NCI-H187 (cell line): ENCODE measurements at regions not wholly inside any gene's neighbourhood (a gene's known extent, or its start where the extent isn't known, plus 50 kb on each side); places are given as distances from the start of the nearest gene placed in this dataset.
"Not testable (repeated sequence)": the region's sequence is repeated elsewhere in the genome, so short reads cannot be mapped to it uniquely, and the experiment has no call there.

Experiments used
- DNase-seq, 2 experiments: peaks; one replicate each; lab custom pipeline; 2025; lab: John Stamatoyannopoulos, UW

DNA sequence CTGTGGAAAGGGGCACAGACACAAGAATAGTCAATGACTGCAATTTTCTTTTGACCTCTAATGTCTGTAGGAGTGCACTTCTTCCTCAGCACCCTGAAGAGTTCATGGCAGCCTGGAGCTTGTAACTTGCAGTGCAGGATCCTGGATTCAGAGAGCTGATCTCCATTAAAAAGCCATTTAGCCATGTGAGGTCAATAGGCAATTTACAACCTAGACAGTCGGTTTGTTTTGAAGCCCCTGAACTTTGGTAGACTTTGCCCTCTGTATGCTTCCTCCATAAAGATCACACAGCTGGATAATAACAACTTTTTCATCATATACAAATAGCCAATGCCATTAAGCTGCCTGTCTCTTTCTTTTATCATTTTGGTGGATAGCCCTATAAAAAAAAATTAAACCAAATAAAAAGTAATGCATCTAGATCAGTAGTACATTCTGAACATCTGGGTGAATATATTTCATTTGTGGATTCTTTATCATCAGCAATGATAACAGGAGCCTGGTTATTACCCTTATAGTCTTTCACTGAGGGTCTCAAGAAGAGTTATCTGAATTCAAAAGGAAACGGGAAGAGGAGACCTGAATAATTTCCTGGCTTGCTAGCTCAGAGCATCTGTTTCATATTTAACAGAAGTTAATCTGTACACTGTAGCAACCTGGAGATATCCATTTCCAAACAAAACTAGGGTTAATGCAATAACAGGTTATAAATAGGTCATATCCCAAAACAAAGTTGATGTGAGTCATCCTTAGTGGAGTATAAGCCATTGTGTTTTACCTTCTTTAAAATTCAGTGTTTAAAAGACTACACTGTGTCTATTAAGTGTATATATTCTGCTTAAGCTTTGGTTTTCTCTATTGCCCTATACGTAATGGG, 193.8 kb upstream of the ACTBL2 start:
- DNase-seq = no peak

DNA sequence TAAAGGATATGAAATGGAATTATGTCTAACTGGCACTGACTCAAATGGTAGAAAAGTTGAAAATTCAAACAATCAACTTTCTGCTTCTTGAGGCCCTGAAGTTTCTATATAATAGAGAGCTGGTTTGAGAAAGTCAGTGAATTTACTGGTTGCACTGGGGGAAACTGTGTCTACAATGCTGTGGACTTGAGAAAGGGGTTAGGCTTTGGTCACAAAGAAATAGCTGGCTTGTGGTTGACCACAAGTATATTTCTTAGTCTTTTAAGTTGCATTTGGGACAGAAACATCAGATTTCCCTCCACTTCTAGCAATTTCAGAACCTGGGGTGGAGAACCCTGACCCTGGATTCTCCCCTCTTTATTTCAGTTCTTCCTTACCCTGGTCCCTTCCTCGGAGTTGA, 192.6 kb upstream of the ACTBL2 start:
- DNase-seq = no peak

DNA sequence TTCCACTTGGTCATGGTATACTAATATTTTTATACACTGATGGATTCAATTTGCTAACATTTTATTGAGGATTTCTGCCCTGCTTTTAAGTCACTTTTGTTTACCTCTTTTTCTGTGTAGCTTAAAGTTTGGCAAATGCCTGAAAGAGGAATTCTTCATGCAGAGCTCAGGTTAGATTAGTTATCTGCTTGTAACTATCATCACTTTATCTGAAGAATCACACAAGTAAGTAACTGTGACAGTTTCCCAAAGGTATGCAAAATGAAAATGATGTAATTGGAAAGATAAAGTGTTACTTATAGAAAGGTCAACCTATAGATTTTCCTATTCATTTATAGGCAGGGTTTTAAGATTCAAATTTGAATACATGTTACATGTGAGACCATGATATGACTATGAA, 188.8 kb upstream of the ACTBL2 start:
- DNase-seq = no peak

DNA sequence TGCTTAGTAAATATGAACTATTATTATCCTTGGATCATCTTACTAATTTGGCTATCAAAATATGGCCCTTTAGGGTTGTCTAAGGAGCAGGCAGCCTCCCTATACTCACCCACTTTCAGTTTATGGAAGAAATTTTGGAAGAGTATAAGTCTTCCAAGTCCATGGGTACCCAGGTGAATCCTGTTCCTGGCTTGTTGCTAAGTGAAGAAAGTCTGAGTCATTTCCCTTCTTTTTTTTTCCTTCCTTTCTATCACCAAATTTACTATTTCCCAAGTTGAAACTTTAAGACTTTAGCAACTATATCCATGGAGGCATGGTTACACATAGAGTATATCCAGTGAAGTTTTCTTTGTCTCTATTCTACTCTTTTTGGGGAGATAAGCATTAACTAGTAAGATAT, 184.0 kb upstream of the ACTBL2 start:
- DNase-seq = no peak

DNA sequence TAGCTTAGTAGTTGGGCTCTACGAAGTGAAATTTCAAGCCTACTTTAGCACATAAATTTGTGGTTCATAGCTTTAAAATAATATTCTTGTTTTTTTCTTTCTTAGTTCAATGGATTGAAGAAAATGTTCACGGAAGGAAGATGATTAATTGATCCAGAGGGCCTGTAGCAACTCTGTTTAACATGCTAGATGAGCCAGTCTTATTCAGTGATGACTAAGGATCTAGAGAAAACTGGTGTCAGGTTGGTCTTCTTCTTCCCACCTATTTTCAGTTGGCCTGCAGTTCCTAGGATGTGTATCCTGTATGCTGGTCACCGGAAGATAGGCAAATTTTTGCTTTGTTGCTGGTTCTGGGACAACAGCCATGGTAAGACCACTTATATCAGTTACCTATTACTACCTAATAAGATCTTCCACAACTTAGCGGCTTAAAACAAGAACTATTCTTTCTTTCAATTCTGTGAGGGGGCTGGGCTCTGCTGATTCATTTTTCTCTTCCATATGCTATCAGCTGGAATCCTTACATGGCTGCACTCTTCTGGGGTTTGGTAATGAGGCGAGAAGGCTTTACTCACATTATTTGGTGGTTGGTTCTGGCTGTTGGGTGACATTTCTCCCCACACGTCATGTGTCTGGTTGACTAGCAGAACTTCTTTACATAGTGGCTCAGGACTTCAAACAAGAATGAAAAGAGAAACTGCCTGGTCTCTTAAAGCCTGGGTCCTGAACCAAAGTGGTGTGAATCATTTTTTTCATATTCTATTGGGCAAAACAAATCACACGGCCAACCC, 182.7 kb upstream of the ACTBL2 start:
- no peak for DNase-seq

DNA sequence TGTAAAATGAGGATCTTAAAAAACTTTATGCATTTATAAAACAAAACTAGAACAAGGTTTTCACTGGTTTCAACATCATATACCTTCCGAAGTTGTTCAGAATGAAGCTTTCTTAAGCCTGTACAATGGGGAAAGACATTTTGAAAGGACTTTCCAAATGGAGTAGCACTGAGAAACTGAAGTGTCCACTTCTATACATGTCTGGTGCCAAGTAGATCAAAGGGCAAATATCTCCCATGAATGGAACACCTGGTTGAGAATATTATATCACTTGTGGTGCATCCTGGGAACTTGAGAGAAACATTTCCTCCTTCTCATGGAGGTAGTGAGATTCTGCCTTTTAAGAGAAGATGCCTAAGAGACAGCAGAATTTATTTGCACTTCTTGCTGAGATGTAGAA, 182.1 kb upstream of the ACTBL2 start:
- DNase-seq = no peak

DNA sequence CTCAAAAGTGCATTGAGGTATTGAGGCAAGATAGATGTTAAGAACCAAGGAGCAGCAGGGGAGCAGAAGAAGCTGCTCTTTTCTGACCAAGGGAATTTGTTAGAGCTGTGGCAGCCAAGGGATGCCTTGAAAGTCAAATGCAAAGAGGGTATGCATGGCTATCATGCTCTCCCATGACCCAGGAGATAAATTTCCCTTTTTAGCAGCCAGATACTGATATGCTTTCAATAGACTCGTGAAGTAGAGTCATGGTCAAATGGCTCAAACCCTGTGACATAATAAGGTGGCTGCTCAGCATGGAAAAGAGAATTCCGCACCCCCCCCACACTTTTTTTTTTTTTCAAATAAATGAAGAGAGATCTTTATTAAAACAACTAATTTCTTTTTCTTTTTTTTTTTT, 180.9 kb upstream of the ACTBL2 start:
- DNase-seq = no peak

DNA sequence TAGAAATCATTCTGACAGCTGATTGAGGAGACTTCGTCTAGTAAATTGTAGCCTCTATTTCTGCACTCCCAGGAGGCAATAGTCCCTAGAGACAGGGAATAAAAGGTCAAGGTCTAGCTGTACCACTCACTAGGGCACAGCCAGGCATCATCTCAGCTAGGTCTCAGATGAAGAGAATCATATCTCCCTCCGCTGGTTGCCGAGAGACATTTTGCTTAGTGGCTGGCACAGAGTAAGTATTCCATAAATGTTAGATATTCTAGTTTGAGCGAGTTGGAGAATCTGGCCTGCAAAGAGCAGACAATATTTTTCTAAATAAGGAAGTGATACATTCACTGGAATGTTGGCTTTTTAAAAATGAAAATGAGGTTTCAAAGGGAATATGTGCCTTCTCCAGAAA, 180.4 kb upstream of the ACTBL2 start:
- DNase-seq = no peak

DNA sequence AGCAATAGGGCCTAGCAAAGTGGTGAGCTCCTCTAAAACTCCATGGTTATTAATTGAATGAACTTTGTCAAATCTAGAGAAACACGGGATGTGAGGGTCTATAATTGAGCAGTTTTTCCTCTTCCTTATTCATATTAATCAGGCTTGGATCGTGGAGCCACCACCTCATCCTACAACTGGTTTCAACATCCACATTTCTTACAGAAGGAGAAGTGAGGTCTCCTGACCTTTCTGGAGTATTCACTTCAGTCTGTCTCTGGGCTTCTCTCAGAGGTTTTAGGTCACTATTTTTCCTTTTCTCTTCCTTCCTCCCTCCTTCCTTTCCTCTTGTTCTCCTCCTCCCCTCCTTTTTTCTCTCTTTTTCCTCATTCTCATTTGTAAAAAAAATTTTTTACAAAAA, 177.3 kb upstream of the ACTBL2 start:
- no peak for DNase-seq

DNA sequence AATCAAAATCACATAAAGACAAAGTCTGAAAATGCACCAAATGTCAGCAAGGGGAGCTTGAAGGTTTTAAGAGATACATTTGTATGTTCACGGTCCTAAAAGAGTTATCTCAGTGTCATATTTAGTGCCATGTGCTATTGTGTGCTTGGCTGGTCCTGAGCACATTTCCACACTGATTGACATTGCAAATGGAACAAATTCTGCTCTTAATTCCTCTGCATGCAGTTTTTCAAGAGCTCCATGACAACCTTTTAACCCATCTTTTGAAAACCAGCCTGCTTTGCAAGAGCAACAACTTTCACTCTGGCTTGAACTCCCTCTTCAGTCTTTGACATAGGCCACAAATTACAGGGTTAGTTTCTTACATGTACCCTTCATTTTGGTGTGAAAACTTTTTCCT, 175.4 kb upstream of the ACTBL2 start:
- no peak for DNase-seq

DNA sequence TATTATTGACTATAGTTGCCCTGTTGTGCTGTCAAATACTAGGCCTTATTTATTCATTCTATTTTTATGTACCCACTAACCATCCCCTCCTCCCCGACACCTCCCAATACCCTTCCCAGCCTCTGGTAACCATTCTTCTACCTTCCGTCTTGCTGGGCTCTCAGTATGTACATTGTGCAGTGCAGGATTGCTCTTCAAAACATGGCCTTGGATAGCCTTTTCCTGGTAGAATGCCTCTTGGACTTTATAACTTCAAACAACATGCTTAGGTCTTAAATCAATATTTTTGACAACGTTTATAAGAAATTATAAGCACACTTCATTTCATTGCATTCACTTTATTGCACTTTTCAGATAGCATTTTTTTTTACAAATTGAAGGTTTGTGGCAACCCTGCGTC, 172.6 kb upstream of the ACTBL2 start:
- no peak for DNase-seq

DNA sequence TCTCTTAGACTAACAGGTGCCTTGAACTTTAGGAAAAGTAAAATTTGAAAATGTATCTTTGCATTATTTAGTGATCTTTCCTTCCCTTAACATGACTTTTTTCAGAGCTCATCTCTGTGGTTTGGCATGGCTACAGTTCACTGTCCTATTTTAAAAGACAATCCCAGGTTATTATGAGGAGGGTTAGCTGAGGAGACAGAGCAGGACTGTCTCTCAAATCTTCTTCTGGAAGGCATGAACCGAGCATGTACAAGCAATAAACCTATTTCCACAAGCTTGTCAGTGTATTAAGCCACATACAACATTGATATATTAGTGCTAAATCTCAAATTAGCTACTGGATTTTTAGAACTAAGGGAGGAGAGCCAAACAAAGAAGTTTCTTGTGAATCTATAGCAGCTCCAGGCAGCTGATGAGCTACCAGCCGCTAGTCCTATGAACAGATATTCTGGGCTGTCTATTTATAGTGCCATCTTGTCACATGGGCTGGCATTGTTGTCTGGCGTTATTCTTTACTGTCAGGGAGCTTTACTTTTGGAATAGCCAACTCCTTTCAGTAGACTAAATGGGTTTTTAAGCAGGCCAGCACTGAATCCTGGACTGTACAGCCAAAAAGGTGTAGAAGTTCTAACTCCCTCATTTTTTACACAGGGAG, 171.2 kb upstream of the ACTBL2 start:
- DNase-seq = no peak

DNA sequence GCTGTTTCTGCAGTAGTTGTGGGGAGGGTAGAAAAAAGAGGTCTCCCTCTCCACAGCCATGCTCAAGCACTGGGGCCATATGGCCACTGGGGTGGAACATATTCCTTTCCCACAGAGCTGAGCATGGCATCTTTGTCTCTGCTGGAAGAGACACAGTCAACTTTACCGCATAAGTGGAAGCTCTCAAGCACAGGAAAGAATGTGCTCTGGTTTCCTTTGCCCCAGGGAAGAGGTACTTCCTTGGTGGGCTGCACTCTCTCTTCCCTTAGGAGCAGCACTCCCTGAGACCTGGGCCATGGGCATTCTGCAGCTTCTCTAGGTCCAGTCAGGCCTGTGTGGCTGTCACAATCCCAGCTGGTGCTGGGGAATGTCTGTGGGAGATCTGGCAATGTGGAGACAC, 168.5 kb upstream of the ACTBL2 start:
- no peak for DNase-seq

DNA sequence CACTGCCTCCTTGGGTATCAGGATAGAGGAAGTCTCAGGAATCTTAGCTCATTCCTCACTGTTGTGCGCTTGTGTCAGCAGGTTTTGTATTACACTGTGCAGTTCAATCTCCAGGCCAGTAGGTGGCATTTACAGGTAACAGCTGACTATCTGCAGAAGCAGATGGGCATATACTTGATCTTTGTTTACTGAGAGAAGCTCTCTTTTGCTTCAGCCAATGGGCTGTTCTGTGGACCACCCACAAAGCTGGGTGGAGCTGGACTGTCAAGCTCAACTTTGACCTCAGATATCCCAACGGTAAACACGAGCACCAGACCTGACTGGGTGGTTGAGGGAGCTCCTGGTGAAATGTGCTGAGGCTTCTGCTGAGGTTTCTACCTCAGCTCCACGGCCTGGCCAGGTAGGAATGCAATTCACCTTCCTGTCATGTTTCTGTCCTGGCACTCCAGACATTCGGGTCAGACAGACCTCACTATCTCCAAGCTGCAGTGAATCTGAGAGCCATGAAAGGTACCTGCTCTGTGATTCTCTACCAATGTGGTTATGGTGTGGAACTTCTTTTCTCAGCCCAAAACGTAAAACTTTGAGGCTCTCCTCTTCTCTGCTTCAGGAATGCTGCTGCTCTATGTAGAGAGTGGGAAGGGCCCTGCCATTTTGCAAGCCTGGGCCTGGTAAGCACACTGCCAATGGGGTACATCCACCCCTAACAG, 167.9 kb upstream of the ACTBL2 start:
- no peak for DNase-seq

DNA sequence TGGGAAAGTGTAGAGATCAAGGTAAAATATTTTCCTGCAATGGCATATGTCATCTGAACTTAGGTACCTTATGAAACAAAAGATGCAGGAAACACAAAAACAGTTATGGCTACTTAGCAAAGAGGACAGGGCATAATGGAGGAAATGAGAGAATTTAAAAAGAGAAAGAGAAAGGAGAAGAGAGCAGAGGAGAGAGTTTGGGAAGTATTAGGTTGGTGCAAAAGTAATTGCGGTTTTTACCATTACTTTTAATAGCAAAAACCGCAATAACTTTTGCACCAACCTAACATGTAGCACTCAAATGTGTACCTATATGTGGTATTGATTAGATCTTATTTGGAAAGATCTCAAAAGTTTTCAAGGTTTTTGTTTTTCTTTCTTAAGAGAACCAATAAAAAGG, 160.1 kb upstream of the ACTBL2 start:
- DNase-seq = no peak

DNA sequence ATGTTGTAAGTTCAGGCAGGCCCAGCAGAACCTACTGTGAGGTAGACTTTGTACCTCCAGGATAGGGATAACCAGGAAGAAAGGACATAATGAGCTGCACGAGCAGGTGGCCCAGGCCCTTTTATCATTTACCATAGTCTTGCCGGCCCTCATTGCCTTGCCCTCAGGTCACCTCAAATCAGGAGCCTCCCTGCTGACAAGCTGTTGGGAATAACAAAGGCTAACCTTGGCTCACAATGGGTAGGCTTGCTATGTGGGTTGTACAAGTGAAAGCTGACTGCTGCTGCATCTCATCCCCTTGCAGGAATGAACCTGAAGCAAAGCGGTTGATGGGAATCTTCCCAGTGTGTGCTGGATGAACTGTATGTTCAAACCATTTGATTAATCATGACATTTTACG, 159.5 kb upstream of the ACTBL2 start:
- DNase-seq = no peak

DNA sequence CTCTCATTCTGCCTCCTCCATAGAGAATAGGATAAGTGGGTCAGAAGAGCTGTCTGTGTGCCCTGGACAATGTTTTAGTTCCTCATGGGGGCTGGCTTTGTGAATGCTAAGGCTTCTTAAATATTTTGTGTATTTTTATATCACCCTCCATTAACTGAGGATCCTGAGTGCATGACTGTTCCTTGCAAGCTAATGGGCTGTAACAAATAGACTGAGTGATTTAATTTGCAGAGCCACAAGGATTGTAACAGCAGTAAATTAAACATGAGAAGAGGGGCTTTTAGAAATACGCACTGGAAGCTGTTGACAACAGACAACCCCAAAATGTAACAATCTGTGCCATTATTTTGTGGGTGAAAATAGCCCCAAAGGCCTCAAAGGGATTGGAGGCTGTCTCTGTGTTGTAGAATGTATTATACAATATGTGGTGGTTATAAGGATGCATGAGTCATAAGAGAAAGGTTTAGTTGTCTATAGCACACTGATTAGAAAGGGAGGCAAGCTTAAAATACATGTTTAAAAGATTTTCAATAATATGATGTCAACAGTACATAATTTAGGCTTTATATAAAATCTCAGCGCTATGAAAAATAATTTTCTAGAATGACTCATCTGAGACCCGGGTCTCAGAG, 152.7 kb upstream of the ACTBL2 start:
- DNase-seq = no peak

DNA sequence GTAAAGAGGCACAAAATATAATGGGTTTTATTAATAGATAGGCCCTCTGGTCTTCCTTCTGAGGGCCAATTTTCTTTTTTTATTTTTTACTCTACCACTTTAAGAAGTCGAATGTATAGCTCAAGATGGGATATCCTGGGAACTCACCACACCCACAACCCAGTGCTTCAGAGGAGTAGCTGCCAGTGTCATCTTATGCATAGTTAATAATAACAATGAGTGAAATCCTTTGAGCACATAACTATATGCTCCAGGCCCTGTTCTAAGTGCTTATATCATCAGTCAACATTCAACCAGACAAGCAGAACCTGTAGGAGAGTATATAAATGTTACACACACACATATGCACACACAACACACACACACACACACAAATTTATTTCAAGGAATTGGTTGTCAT, 150.3 kb upstream of the ACTBL2 start:
- no peak for DNase-seq

DNA sequence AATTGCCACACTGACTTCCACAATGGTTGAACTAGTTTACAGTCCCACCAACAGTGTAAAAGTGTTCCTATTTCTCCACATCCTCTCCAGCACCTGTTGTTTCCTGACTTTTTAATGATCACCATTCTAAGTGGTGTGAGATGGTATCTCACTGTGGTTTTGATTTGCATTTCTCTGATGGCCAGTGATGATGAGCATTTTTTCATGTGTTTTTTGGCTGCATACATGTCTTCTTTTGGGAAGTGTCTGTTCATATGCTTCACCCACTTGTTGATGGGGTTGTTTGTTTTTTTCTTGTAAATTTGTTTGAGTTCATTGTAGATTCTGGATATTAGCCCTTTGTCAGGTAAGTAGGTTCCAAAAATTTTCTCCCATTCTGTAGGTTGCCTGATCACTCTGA, 148.5 kb upstream of the ACTBL2 start:
- not testable (repeated sequence) for DNase-seq

DNA sequence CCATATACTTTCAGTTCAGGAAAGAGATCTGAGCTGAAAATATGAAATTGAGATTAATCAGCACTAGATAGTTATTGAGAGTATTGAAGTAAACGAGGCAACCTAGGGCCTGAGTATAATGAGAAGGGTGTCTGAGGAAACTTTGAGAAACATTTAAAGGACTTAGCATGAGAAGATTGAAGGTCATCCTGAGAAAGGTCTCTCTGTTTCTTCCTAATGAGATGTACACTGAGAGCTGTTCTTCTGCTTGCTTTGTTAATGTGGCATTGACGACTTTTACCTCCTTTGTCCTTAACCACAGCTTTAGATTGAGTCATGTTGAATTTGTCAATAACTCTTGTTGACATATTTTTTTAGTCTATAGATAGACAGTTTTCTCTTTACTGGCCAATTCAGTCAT, 145.1 kb upstream of the ACTBL2 start:
- no peak for DNase-seq

DNA sequence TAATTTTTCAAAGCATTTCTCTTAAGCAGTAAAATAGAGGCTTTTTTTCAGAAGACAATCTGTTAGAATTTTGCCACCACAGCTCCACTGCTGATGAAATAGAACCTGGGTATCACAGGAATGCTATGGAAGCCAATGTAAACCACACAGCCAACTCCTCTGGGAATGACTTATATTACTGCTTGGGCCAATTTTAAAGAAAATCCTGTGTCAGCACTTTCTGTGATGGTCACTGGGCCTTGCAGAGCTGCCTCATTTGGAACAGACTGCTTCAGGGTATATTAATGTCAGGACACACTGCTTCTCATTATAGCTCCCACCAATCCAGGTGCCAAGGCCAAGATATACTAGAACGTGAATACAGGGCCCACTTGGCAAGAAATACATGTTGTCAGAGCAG, 144.1 kb upstream of the ACTBL2 start:
- no peak for DNase-seq

DNA sequence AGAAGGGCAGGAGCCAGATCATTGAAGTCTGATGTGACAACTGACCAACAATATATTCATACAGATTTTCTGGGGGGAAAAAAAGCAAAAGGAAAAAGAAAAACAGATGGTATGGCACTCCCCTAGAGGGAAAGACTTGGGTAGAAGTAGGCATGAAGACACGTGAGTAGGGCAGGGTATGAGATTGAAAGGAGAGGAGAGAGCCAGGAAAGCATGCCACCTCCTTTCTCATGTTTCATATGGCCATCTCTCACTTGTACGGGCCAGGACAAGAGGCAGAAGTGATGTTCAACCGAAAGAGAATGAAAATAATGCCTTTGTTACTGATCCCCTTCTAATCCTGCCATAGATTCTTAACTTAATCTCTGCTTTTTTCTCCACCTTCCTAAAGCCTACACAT, 139.0 kb upstream of the ACTBL2 start:
- DNase-seq = no peak
